A673 (cell line): ENCODE measurements at regions not wholly inside any gene's neighbourhood (a gene's known extent, or its start where the extent isn't known, plus 50 kb on each side); places are given as distances from the start of the nearest gene placed in this dataset.

Experiments
- EZH2 ChIP-seq: fragments of 200-600 bp; sonication (generic); IDR thresholded peaks from 2 replicates; pipeline ENCODE4 v1.6.1; 2017; ENCODE audit warnings: borderline replicate concordance, low read depth, mild to moderate bottlenecking, mixed read lengths, antibody characterized with exemption, low read length; ENCODE audit not compliant: poor library complexity, severe bottlenecking
- TF ChIP-seq, protein P1 (sequence below): fragments of 300-800, 200-600 bp; sonication (generic); conservative IDR thresholded peaks from 2 replicates; pipeline ENCODE4 v1.5.1; 2017; ENCODE audit warnings: low read depth, mild to moderate bottlenecking, antibody characterized with exemption, low read length, moderate library complexity, mixed read lengths

DNA sequence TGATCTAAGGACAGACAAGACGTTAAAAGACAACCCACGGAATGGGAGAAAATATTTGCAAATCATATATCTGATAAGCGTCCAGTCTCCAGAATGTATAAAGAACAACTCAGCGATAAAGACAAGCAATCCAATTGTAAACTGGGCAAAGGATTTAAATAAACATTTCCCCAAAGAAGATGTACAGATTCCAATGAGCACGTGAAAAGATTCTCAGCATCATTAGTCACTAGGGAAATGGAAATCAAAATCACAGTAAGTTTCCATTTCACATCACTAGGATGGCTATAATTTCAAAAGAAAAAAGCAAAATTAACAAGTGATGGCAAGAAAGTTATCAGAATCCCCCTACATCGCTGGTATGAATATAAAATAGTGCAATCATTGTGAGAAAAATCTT, 316.1 kb downstream of the SFMBT2 start:
- TF ChIP-seq, protein P1, sequence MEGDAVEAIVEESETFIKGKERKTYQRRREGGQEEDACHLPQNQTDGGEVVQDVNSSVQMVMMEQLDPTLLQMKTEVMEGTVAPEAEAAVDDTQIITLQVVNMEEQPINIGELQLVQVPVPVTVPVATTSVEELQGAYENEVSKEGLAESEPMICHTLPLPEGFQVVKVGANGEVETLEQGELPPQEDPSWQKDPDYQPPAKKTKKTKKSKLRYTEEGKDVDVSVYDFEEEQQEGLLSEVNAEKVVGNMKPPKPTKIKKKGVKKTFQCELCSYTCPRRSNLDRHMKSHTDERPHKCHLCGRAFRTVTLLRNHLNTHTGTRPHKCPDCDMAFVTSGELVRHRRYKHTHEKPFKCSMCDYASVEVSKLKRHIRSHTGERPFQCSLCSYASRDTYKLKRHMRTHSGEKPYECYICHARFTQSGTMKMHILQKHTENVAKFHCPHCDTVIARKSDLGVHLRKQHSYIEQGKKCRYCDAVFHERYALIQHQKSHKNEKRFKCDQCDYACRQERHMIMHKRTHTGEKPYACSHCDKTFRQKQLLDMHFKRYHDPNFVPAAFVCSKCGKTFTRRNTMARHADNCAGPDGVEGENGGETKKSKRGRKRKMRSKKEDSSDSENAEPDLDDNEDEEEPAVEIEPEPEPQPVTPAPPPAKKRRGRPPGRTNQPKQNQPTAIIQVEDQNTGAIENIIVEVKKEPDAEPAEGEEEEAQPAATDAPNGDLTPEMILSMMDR: no peak
- TF ChIP-seq EZH2: no peak
